NCI-H128 (cell line): ENCODE measurements at regions not wholly inside any gene's neighbourhood (a gene's known extent, or its start where the extent isn't known, plus 50 kb on each side); places are given as distances from the start of the nearest gene placed in this dataset.
"Not testable (repeated sequence)": the region's sequence is repeated elsewhere in the genome, so short reads cannot be mapped to it uniquely, and the experiment has no call there.

Experiments
- DNase-seq: peaks from one replicate; lab custom pipeline; 2025; ENCODE audit not compliant: unreplicated experiment; lab: John Stamatoyannopoulos, UW

GRCh38 chr18:8882632-8883408 lies 177.5 kb downstream of the MTCL1 start:
- no peak for DNase-seq

GRCh38 chr18:8883409-8883668 lies 178.0 kb downstream of the MTCL1 start:
- DNase-seq, result no peak

DNA sequence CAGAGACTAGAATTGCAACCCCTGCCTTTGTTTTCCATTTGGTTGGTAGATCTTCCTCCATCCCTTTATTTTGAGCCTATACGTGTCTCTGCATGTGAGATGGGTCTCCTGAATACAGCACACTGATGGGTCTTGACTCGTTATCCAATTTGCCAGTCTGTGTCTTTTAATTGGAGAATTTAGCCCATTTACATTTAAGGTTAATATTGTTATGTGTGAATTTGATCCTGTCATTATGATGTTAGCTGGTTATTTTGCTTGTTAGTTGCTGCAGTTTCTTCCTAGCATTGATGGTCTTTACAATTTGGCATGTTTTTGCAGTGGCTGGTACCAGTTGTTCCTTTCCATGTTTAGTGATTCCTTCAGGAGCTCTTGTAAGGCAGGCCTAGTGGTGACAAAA lies 182.5 kb downstream of the MTCL1 start:
- DNase-seq, result not testable (repeated sequence)

DNA sequence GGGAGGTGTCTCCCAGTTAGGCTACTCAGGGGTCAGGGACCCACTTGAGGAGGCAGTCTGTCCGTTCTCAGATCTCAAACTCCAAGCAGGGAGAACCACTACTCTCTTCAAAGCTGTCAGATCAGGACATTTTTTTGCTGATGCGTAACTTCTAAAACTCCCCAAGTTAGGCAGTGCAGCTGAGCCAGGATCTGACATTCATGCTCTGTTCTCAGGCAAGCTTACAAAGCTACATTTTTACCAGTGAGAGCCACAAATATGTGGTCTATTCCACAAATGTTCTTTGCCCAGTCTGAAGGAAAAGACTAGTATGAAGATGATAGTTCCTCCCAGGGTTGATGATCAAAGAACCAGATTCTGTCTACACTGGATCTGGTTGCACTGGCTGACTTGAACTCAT lies 184.1 kb downstream of the MTCL1 start:
- no peak for DNase-seq

- DNase-seq, result not testable (repeated sequence)
Observed at GRCh38 chr18:8890503-8890902, 185.1 kb downstream of the MTCL1 start.

DNA sequence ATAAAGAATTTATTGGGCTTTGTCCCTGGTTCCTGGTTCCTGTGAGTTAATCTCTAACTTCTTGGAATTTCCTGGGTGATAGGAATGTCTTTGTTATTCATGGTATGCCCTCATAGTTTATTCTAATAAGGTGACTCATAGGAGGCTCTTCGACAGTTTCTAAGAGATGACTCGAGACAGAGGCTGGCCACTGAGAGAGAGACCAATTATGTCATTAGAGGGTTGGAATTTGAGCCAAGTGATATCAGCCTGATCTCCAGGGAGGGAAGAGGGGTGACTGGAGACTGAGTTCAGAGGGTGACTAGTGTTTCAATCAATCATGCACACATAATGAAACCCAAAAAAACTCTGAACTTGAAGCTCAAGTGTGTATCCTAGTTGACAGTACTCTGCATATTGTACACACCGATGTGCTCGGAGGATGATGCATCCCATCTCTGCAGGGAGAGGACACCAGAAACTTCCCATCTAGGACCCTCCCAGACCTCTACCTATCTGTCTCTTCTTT lies 185.7 kb downstream of the MTCL1 start:
- no peak for DNase-seq

- no peak for DNase-seq
Observed at GRCh38 chr18:8893221-8893620, 187.9 kb downstream of the MTCL1 start.

- no peak for DNase-seq
Observed at GRCh38 chr18:8893628-8894231, 188.4 kb downstream of the MTCL1 start.

DNA sequence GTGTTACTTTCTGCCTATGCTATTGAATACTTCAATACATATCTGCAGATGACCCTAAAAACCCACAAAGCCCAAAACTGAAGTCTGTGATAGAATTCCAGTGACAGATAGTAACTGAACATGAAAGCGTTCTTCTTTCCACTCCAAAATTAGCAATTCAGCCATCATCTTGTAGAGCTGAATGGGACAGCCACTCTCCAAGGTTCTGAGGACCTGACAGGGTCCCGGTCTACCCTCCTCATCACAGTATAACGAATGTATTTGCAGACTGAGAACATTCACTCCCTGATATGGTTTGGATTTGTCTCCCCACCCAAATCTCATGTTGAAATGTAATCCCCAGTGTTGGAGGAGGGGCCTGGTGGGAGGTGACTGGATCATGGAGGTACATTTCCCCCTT lies 189.5 kb downstream of the MTCL1 start:
- no peak for DNase-seq

GRCh38 chr18:8895341-8895740 lies 190.0 kb downstream of the MTCL1 start:
- DNase-seq, result no peak

DNA sequence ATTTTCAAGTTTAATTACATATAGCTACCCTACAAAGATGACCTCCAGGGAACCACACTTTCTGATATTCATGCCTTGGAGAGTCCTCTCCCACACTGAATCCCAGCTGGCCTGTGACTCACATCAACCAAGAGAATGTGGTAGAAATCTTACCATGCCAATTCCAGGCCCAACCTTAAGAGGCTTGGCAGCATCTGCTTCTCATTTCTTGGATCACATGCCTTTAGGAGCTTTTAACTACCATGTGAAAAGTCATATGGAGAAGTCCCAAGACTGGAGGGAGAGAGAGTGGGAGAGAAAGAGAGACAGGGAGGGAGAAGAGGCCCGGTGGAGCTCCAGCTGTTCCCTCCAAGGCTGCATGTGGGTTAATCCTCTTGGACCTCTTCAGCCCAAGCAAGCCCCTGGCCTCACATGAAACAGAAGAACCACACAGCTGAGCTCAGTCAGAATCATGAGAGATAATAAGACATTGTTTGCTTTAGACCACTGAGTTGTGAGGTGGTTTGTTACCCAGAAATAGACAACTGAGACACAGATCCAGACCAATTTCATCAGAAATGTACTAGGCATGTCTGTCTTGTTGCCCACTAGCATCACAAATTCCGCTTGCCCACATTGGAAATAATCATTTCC lies 190.7 kb downstream of the MTCL1 start:
- DNase-seq, result no peak

GRCh38 chr18:8899000-8899399 lies 193.6 kb downstream of the MTCL1 start:
- DNase-seq, result no peak

DNA sequence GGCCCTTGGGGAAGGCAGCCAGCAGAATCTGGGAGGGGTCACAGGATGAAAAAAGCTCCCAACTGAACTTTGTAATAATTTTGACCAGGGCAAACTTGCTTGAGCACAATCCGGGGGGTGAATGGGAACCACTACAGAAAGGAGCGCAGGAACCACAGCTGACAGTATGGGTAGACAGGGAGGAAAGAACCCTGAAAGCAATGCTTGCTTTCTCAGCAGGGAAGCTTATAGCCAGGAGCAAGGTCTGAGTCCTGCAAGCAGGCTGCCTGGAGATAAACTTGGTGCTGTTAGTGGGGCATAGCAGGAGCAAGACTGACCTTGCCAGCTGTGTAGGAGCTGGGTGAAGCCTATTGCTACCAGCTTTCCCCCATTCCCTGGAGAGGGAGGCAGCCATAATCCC lies 195.2 kb downstream of the MTCL1 start:
- DNase-seq, result no peak

GRCh38 chr18:8901019-8901418 lies 195.7 kb downstream of the MTCL1 start:
- no peak for DNase-seq

DNA sequence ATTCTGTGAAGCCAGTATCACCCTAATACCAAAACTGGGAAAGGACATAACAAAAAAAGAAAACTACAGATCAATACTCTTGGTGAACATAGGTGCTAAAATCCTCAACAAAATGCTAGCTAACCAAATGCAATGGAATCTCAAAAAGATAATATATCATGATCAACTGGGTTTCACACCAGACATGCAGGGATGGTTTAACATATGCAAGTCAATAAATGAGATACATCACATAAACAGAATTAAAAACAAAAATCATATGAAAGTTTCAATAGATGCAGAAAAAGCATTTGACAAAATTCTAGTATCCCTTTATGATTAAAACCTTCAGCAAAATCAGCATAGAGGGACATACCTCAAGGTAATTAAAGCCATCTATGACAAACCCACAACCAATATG lies 198.2 kb upstream of the NDUFV2 start:
- DNase-seq, result no peak

- no peak for DNase-seq
Observed at GRCh38 chr18:8908792-8909510, 193.5 kb upstream of the NDUFV2 start.

GRCh38 chr18:8910186-8910822 lies 192.2 kb upstream of the NDUFV2 start:
- DNase-seq, result no peak

DNA sequence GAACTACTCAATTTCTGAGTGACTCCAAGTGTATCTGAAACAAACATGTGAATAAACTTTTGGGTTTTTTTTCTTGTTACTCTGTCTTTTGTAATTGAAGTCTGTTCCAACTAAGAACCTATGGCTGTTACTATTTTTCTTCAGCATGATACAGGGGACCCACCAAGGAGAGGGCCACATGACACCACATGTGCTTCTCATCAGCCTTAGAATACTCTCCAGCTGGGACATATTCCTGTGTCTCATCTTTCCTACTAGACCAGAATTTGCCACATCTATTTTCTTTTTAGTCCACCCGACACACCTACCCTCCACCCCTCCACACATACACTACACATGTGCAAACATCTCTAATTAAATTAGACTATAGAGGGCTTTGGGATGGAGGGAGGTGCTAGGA lies 191.7 kb upstream of the NDUFV2 start:
- DNase-seq, result no peak

DNA sequence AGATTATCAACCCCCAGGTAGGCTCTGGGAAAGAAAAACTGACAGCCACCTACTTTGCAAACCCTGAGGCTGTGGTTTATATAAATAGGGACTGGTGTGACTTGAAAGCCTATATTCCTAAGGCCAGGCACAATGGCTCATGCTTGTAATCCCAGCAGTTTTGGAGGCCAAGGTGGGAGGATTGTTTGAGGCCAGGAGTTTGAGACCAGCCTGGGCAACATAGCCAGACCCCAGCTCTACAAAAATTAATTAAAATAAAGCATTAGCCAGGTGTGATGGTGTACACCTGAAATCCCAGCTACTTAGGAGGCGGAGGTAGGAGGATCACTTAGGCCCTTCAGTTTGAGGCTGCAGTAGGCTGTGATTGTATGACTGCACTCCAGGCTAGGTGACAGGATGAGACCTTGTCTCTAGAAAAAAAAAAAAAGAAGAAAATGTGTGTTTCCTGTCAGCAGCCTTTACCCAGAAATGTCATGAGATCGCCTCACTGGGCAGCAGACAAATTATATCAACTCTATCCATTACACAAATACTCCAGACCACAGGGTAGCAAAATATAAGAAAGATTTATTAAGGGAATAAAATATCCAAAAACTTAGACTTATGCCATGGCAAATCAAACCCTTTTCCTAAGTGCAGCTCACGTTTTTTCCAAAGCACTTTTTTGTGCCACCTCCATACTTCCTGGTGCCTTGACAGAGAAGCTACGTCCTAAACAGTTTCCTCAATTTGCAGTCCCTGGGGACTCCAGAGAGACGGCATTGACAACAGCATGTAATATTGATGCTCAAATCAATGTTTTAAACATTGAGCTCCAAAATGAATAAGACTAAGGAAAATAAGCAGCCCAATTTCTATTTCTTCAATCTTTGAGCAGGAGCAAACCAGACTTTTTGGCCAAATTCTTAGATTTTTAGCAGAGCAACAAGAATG lies 190.8 kb upstream of the NDUFV2 start:
- DNase-seq, result no peak
